Fibroblast of lung (primary cell): ENCODE measurements at regions not wholly inside any gene's neighbourhood (a gene's known extent, or its start where the extent isn't known, plus 50 kb on each side); places are given as distances from the start of the nearest gene placed in this dataset.
"Not testable (repeated sequence)": the region's sequence is repeated elsewhere in the genome, so short reads cannot be mapped to it uniquely, and the experiment has no call there.

Experiments used
- DNase-seq, 2 donors: peaks; one replicate each; pipeline versions ENCODE4 v3.0.0 to v3.0.0-alpha.2; 2010; ENCODE audit warnings: low read depth in 2 of 2
- H2AFZ ChIP-seq: 2 replicates; pipeline ENCODE4 v1.5.1; 2012; ENCODE audit warnings: low read length, control low read depth, inconsistent platforms
- H3K27ac ChIP-seq: 2 replicates; pipeline ENCODE4 v1.5.1; 2011; ENCODE audit warnings: low read length, control low read depth; ENCODE audit not compliant: insufficient read depth
- H3K27me3 ChIP-seq: 2 replicates; pipeline ENCODE4 v1.5.1; 2011; ENCODE audit warnings: mild to moderate bottlenecking, low read length; ENCODE audit not compliant: control insufficient read depth, insufficient read depth
- H3K36me3 ChIP-seq: 2 replicates; pipeline ENCODE4 v1.5.1; 2011; ENCODE audit warnings: low read length; ENCODE audit not compliant: control insufficient read depth, insufficient read depth
- H3K4me1 ChIP-seq: 2 replicates; pipeline ENCODE4 v1.5.1; 2011; ENCODE audit warnings: low read length; ENCODE audit not compliant: control insufficient read depth, insufficient read depth; ENCODE audit errors: extremely low read depth
- H3K4me2 ChIP-seq: 2 replicates; pipeline ENCODE4 v1.5.1; 2011; ENCODE audit warnings: low read length, control low read depth; ENCODE audit not compliant: insufficient read depth; ENCODE audit errors: extremely low read depth
- H3K4me3 ChIP-seq, 4 experiments: fragments of 200-600 bp in 1 of 4; sonication (generic) in 1 of 4; replicated peaks in 1 of 4; 2 replicates each; pipeline ENCODE4 v1.5.1; 2011 to 2016; ENCODE audit warnings: low read length in 4 of 4, low read depth in 3 of 4, mild to moderate bottlenecking in 3 of 4, control low read depth in 2 of 4, inconsistent platforms in 1 of 4, mixed read lengths in 1 of 4; ENCODE audit not compliant: insufficient read depth in 1 of 4; ENCODE audit errors: control extremely low read depth in 1 of 4
- H3K79me2 ChIP-seq: 2 replicates; pipeline ENCODE4 v1.5.1; 2012; ENCODE audit warnings: mild to moderate bottlenecking, low read length, inconsistent platforms; ENCODE audit not compliant: control insufficient read depth, insufficient read depth
- H3K9ac ChIP-seq: 2 replicates; pipeline ENCODE4 v1.5.1; 2011; ENCODE audit warnings: mild to moderate bottlenecking, low read length, control low read depth; ENCODE audit not compliant: insufficient read depth
- H3K9me3 ChIP-seq: 2 replicates; pipeline ENCODE4 v1.5.1; 2012; ENCODE audit warnings: low read depth, low read length; ENCODE audit not compliant: control insufficient read depth, insufficient read depth
- H4K20me1 ChIP-seq: 2 replicates; pipeline ENCODE4 v1.5.1; 2011; ENCODE audit warnings: low read length; ENCODE audit not compliant: control insufficient read depth, insufficient read depth; ENCODE audit errors: extremely low read depth
- CTCF ChIP-seq, 2 donors: IDR thresholded peaks in 1 of 2; conservative IDR thresholded peaks in 1 of 2; 1 replicate in 1 of 2; 2 replicates in 1 of 2; pipeline ENCODE4 v1.5.1; 2011 to 2012; ENCODE audit warnings: low read length in 2 of 2, control low read depth in 1 of 2, inconsistent platforms in 1 of 2, low read depth in 1 of 2, mild to moderate bottlenecking in 1 of 2
- EZH2 ChIP-seq: IDR thresholded peaks from 2 replicates; pipeline ENCODE4 v1.5.1; 2012; ENCODE audit warnings: low read length, control low read depth, mild to moderate bottlenecking; ENCODE audit errors: missing control alignments

GRCh38 chr6:164045082-164045481, 630.6 kb downstream of the QKI start:
- no peaks in the 10 kb centered on the region for H3K27me3 ChIP-seq
- H3K27ac ChIP-seq: no peak overlapping the region
- TF ChIP-seq EZH2 (no peak), CTCF (conservative IDR thresholded peaks at IDR 0.05 in 1 of 2, IDR thresholded peaks at IDR 0.05 in 1 of 2; ENCODE audit: low read depth in 1 of 2, low read length in 2 of 2) (no peak)

GRCh38 chr6:164043656-164044055, 629.1 kb downstream of the QKI start:
- not testable (repeated sequence) for H3K9me3 ChIP-seq, DNase-seq, H2AFZ ChIP-seq, H3K79me2 ChIP-seq, H3K36me3 ChIP-seq, H3K4me3 ChIP-seq, H3K9ac ChIP-seq, H4K20me1 ChIP-seq, H3K27ac ChIP-seq, H3K4me1 ChIP-seq, H3K27me3 ChIP-seq, H3K4me2 ChIP-seq

More at GRCh38 chr6:164045082-164045481, 630.6 kb downstream of the QKI start:
- H4K20me1 ChIP-seq: no peaks in the 10 kb centered on the region
- no peaks in the 10 kb centered on the region for H3K36me3 ChIP-seq
- no peaks in the 10 kb centered on the region for H3K79me2 ChIP-seq
- H3K4me3 ChIP-seq: no peak overlapping the region
- no peaks in the 10 kb centered on the region for H3K4me1 ChIP-seq
- no peak for DNase-seq
- no peak overlapping the region for H3K4me2 ChIP-seq
- H3K9me3 ChIP-seq: no peaks in the 10 kb centered on the region
- H2AFZ ChIP-seq: no peak overlapping the region
- H3K9ac ChIP-seq: no peak overlapping the region

GRCh38 chr6:164042212-164042611, 627.7 kb downstream of the QKI start:
- no peaks in the 10 kb centered on the region for H3K36me3 ChIP-seq
- H3K79me2 ChIP-seq: no peaks in the 10 kb centered on the region
- no peaks in the 10 kb centered on the region for H3K27me3 ChIP-seq
- no peaks in the 10 kb centered on the region for H4K20me1 ChIP-seq
- no peak overlapping the region for H3K4me2 ChIP-seq
- no peak for DNase-seq
- no peak overlapping the region for H3K9ac ChIP-seq
- H3K4me3 ChIP-seq: no peak overlapping the region
- H3K9me3 ChIP-seq: no peaks in the 10 kb centered on the region
- H3K27ac ChIP-seq: no peak overlapping the region
- TF ChIP-seq CTCF (conservative IDR thresholded peaks at IDR 0.05 in 1 of 2, IDR thresholded peaks at IDR 0.05 in 1 of 2; ENCODE audit: low read depth in 1 of 2, low read length in 2 of 2) (no peak), EZH2 (no peak)
- H2AFZ ChIP-seq: no peak overlapping the region
- H3K4me1 ChIP-seq: no peaks in the 10 kb centered on the region
